ENCODE measurements at regions not wholly inside any gene's neighbourhood (a gene's known extent, or its start where the extent isn't known, plus 50 kb on each side); places are given as distances from the start of the nearest gene placed in this dataset.

- TF ChIP-seq EP300 (IDR thresholded peaks at IDR 0.05) (no peak), POLR2A (IDR thresholded peaks at IDR 0.05) (no peak), POLR2AphosphoS5 (IDR thresholded peaks at IDR 0.05) (no peak)
- TF ChIP-seq, protein P1, sequence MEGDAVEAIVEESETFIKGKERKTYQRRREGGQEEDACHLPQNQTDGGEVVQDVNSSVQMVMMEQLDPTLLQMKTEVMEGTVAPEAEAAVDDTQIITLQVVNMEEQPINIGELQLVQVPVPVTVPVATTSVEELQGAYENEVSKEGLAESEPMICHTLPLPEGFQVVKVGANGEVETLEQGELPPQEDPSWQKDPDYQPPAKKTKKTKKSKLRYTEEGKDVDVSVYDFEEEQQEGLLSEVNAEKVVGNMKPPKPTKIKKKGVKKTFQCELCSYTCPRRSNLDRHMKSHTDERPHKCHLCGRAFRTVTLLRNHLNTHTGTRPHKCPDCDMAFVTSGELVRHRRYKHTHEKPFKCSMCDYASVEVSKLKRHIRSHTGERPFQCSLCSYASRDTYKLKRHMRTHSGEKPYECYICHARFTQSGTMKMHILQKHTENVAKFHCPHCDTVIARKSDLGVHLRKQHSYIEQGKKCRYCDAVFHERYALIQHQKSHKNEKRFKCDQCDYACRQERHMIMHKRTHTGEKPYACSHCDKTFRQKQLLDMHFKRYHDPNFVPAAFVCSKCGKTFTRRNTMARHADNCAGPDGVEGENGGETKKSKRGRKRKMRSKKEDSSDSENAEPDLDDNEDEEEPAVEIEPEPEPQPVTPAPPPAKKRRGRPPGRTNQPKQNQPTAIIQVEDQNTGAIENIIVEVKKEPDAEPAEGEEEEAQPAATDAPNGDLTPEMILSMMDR (IDR thresholded peaks at IDR 0.05): no peak
These were observed 174.8 kb upstream of the CHODL start for GRCh38 chr21:18069875-18070274.

All from upper lobe of left lung (tissue), 4 donors.